Breast epithelium (tissue), 4 donors: ENCODE measurements at regions not wholly inside any gene's neighbourhood (a gene's known extent, or its start where the extent isn't known, plus 50 kb on each side); places are given as distances from the start of the nearest gene placed in this dataset.

Experiments
- DNase-seq, 2 donors: peaks; one replicate each; pipeline ENCODE4 v3.0.0-alpha.2; 2019; ENCODE audit warnings: low spot score in 2 of 2
- H3K27ac ChIP-seq, 2 donors: fragments of 200-600 bp; sonication (generic) in 1 of 2; one replicate each; pipeline ENCODE4 v1.5.1; 2016 to 2019; ENCODE audit warnings: mild to moderate bottlenecking in 1 of 2
- H3K27me3 ChIP-seq, 2 donors: fragments of 200-600 bp; sonication (generic) in 1 of 2; one replicate each; pipeline versions ENCODE4 v1.5.1 to v1.6.0; 2017 to 2019; ENCODE audit warnings: control low read depth in 1 of 2, mild to moderate bottlenecking in 1 of 2
- H3K36me3 ChIP-seq: fragments of 200-600 bp; one replicate; pipeline ENCODE4 v1.5.1; 2019
- H3K4me1 ChIP-seq, 2 donors: fragments of 200-600 bp; sonication (generic); one replicate each; pipeline ENCODE4 v1.5.1; 2016 to 2019; ENCODE audit warnings: control low read depth in 1 of 2
- H3K4me3 ChIP-seq, 3 donors: fragments of 200-600 bp; sonication (generic); 1 replicate in 2 of 3; 2 replicates in 1 of 3; pipeline ENCODE4 v1.5.1; 2016 to 2019; ENCODE audit warnings: mild to moderate bottlenecking in 3 of 3, moderate library complexity in 2 of 3
- H3K9me3 ChIP-seq, 2 donors: fragments of 200-600 bp; sonication (generic) in 1 of 2; one replicate each; pipeline ENCODE4 v1.5.1; 2016 to 2019; ENCODE audit warnings: control low read depth in 1 of 2
- POLR2A ChIP-seq: fragments of 450-650 bp; IDR thresholded peaks from one replicate; pipeline ENCODE4 v1.6.1; 2016; ENCODE audit warnings: antibody characterized with exemption, mild to moderate bottlenecking, moderate library complexity
- POLR2AphosphoS5 ChIP-seq, 3 donors: sonication (generic); formaldehyde crosslinking; IDR thresholded peaks; one replicate each; pipeline ENCODE4 v1.6.1; 2017; ENCODE audit warnings: antibody characterized with exemption in 3 of 3
- intact Hi-C: fragments of 100-400 bp; cut with DNase I; formaldehyde crosslinking; loops from one replicate; pipeline ENCODE4 v1.15.1; 2023; ENCODE audit warnings: low total_unique reads
- TF ChIP-seq, protein P1 (sequence below), 3 donors: fragments of 450-650 bp; IDR thresholded peaks; one replicate each; pipeline ENCODE4 v1.5.1; 2016 to 2017; ENCODE audit warnings: antibody characterized with exemption in 3 of 3, mild to moderate bottlenecking in 3 of 3, moderate library complexity in 3 of 3

DNA sequence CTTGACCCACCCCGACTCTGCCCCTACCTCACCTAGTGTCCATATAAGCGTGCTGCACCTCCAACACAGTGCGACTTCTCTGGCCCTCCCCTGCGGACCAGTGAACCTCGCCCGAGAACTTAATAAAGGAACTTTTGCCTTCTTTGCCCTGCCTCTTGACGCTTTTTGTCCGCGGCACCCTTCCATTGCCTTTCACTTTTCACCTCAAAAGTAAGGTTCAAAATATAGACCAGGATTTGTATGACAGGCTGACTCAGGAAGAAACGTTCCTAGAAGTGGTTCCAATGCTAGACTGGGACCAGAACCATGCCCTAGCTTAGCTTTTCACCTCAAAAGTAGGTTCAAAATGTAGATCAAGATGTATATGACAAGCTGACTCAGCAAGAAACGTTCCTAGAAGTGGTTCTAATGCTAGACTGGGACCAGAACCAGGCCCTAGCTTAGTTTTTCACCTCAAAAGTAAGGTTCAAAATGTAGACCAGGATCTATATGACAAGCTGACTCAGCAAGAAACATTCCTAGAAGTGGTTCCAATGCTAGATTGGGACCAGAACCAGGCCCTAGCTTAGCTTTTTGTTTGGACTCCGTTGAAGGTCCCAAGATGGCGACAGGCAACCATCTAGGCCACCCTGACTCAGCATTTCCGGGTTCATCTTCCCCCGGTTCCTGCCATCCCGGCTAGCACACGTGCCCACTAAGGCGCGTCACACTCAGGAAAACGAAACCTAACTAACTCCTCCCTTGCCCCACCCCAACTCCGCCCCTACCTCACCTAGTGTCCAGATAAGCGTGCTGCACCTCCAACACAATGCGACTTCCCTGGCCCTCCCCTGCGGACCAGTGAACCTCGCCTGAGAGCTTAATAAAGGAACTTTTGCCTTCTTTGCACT lies 51.0 kb upstream of the TMEM97 start:
- Histone ChIP-seq H3K4me3 (no peak overlapping the region), H3K27me3 (no peaks in the 10 kb centered on the region), H3K27ac (no peak overlapping the region), H3K9me3 (peaks cover 4 to 6% of the 10 kb centered on the region in 2 donors), H3K4me1 (no peaks in the 10 kb centered on the region), H3K36me3 (no peaks in the 10 kb centered on the region)
- TF ChIP-seq POLR2AphosphoS5 (IDR thresholded peaks at IDR 0.05) (no peak), POLR2A (no peak)
- TF ChIP-seq, protein P1, sequence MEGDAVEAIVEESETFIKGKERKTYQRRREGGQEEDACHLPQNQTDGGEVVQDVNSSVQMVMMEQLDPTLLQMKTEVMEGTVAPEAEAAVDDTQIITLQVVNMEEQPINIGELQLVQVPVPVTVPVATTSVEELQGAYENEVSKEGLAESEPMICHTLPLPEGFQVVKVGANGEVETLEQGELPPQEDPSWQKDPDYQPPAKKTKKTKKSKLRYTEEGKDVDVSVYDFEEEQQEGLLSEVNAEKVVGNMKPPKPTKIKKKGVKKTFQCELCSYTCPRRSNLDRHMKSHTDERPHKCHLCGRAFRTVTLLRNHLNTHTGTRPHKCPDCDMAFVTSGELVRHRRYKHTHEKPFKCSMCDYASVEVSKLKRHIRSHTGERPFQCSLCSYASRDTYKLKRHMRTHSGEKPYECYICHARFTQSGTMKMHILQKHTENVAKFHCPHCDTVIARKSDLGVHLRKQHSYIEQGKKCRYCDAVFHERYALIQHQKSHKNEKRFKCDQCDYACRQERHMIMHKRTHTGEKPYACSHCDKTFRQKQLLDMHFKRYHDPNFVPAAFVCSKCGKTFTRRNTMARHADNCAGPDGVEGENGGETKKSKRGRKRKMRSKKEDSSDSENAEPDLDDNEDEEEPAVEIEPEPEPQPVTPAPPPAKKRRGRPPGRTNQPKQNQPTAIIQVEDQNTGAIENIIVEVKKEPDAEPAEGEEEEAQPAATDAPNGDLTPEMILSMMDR (IDR thresholded peaks at IDR 0.05), result no peak
- peak in 1 of 2 donors; percentile 19 for DNase-seq
- intact Hi-C loops, result no loop called here

DNA sequence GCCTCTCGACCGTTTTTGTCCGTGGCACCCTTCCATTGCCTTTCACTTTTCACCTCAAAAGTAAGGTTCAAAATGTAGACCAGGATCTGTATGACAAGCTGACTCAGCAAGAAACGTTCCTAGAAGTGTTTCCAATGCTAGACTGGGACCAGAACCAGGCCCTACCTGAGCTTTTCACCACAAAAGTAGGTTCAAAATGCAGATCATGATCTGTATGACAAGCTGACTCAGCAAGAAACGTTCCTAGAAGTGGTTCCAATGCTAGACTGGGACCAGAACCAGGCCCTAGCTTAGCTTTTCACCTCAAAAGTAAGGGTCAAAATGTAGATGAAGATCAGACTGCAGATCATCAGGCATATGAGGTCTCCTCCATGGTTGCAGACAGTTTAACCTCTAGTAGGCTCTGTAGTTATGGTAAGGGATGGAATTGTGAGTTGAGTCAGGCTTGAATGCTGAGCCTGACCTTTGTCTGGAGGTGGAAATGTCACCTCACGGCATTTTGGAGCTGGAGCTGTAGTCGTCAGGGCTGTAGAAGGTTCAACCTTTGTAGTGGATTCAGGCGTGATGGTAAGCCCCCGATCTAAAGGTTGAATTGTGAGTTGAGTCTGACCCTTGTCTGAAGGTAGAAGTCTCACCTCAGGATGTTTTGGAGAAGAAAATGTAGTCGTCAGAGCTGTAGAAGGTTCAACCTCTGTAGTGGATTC lies 50.2 kb upstream of the TMEM97 start:
- H3K27ac ChIP-seq, result no peak overlapping the region
- H3K4me3 ChIP-seq, result no peak overlapping the region
- no peaks in the 10 kb centered on the region for H3K4me1 ChIP-seq
- no peaks in the 10 kb centered on the region for H3K27me3 ChIP-seq
- H3K36me3 ChIP-seq, result no peaks in the 10 kb centered on the region
- intact Hi-C loops, result no loop called here
- TF ChIP-seq POLR2AphosphoS5 (IDR thresholded peaks at IDR 0.05) (no peak), POLR2A (no peak)
- TF ChIP-seq, protein P1 (IDR thresholded peaks at IDR 0.05), result no peak
- no peaks in the 10 kb centered on the region for H3K9me3 ChIP-seq
- DNase-seq, result no peak
